Occipital lobe (tissue), 1 donor: ENCODE measurements at regions not wholly inside any gene's neighbourhood (a gene's known extent, or its start where the extent isn't known, plus 50 kb on each side); places are given as distances from the start of the nearest gene placed in this dataset.
A peak's percentile ranks its signal among the peaks of the same experiment; 100 is the strongest.

Experiments used
- DNase-seq: peaks from one replicate; lab custom pipeline; 2025; lab: John Stamatoyannopoulos, UW

- no peak for DNase-seq
These were observed 176.0 kb upstream of the ZNF608 start for GRCh38 chr5:124922255-124922975.

- DNase-seq = peak; percentile 17
These were observed 176.7 kb upstream of the ZNF608 start for GRCh38 chr5:124923131-124923530.

GRCh38 chr5:124924729-124925128, 178.3 kb upstream of the ZNF608 start:
- DNase-seq = no peak

DNA sequence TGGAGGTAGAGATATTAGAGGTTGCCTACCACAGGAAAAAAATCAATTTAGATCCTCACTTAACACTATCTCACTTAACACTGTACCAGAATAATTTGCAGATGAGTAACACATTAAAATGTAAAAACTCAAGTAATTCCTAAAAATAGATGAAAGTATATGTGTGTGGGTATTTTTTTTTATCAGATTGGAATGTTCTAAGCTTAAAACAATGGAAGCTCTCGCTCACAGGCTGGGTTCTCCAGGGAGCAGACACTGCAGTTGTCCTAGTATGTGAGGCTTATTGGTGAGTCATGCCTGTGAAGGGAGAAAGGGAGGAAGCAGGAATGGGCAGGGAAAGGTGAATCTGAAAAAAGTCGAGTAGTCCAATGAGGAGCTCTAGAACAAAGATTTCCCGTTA, 181.3 kb upstream of the ZNF608 start:
- DNase-seq = no peak

- DNase-seq = no peak
These were observed 182.6 kb upstream of the ZNF608 start for GRCh38 chr5:124929000-124929399.

- DNase-seq = no peak
These were observed 186.6 kb upstream of the ZNF608 start for GRCh38 chr5:124932791-124933600.

DNA sequence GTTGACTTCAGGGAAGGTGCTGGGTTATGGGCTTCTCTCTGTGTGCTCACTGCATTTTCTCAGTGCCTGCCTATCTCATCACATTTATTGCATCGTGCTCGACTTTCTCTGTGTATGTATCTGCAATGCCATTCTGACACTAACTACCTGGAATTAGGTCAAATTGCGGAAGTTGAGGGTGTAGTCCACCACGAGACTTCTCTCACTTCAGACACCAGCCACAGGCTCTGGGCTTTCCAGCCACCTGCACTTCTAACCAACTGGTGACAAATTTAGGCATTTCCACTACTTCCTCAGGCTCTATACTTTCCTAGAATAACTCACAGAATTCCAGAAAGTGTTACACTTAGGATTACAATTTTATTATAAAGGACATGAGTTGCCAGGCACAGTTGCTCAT, 188.6 kb upstream of the ZNF608 start:
- no peak for DNase-seq

DNA sequence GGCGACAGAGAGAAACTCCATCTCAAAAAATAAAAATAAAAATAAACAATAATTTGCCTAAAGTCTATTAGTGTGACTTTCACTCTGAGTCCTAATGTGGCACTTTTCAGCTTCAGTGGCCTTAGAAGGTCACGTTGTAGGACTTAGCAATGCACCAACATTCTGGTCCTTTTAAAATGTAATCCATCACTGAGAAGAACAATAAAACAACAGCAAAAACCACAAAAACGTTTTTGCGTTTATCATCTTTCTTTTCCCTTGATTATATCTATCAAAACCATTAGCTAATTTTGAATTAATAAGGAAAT, 190.1 kb upstream of the ZNF608 start:
- DNase-seq = no peak

- DNase-seq = no peak
These were observed 194.9 kb upstream of the ZNF608 start for GRCh38 chr5:124941051-124942049.

DNA sequence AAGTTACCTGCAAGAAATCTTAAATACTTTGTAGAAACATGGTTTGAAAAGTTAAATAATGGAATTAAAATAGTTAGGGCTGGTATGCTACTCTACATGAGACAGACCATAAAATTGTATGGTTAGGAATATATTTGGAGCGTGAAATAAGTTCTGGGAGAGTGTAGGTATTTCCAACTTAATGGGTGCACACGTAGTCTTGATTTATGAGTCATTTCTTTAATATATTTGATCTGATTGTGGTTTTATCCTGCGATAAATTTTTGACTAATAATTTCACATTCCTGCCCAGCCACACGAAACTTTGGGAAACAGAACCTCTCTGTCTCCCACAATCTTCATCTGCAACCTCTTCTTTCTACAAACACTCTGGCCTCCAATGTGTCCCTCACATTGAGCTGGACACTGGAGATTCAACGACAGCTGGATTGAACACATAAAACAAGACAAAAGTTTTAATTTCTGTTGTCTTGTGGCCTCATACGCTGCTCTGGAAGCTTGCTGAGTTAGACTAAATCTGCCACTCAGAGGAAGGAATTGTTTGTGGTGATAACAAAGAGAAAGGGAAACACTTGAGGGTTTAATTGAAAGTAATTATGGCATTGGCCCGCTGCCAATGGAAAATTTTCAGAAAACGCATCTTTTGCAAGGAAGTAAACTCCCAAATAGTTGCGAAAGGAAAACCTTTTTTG, 201.8 kb upstream of the ZNF608 start:
- no peak for DNase-seq

GRCh38 chr5:124948754-124949275, 202.4 kb upstream of the ZNF608 start:
- DNase-seq = no peak

GRCh38 chr5:124949862-124950261, 203.4 kb upstream of the ZNF608 start:
- no peak for DNase-seq

DNA sequence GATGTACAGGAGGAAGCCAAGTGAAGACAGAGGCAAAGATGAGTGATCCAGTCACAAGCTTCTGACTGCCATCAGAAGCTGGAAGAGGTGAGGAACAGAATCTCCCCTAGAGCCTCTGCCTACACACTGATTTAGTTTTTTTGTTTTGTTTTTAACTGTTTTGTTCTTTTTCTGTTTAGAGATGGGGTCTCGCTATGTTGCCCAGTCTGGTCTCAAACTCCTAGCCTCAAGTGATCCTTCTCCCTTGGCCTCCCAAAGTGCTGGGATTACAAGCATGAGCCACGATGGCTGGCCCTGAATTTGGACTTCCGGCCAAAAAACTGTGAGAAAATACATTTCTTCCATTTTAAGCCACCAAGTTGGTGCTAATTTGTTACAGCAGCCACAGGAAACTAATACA, 204.7 kb upstream of the ZNF608 start:
- DNase-seq = no peak

GRCh38 chr5:124951661-124952060, 205.2 kb upstream of the ZNF608 start:
- DNase-seq = no peak

GRCh38 chr5:124952079-124952478, 205.6 kb upstream of the ZNF608 start:
- DNase-seq = no peak

- no peak for DNase-seq
These were observed 206.1 kb upstream of the ZNF608 start for GRCh38 chr5:124952566-124952965.

GRCh38 chr5:124954784-124955183, 208.3 kb upstream of the ZNF608 start:
- no peak for DNase-seq

- DNase-seq = peak; percentile 6
These were observed 210.1 kb upstream of the ZNF608 start for GRCh38 chr5:124956471-124957029.

DNA sequence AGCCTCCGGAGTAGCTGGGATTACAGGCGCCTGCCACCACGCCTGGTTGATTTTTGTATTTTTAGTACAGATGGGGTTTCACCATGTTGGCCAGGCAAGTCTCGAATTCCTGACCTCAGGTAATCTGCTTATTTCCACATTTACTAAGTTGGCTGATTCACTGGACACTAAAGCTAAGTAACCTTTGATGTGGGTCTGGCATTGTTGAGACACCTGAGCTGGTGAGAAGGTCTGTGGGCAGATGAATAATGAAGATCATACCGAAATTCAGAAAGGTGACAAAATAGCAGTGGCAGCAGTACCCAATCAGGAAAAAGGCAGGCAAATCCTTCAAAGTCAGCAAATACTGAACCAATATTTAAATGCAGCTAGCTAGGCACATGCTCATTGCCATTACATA, 210.6 kb upstream of the ZNF608 start:
- no peak for DNase-seq

DNA sequence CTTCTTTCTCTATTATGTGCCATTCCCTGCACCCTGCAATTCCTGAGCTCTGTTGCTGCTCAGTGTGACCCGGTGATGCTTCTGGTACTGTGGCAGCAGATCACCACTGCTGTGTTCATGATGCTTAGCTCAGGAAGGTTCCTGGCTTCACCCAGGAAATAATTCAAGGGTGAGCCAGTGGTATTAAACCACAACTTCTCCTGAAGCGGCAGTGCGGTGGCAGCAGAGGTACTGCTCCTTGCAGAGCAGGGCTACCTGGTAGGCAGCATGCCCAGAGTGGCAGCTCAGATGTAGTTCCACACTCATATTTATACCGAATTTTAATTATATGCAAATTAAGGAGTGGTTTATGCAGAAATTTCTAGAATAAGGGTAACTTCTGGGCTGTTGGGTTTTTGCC, 213.8 kb upstream of the ZNF608 start:
- no peak for DNase-seq

- DNase-seq = no peak
These were observed 215.1 kb upstream of the ZNF608 start for GRCh38 chr5:124961521-124961920.
